DND-41 (cell line): ENCODE measurements at regions not wholly inside any gene's neighbourhood (a gene's known extent, or its start where the extent isn't known, plus 50 kb on each side); places are given as distances from the start of the nearest gene placed in this dataset.

Source experiments
- EZH2 ChIP-seq: IDR thresholded peaks from 3 replicates; pipeline ENCODE4 v1.6.1; 2012; ENCODE audit warnings: borderline replicate concordance, low read depth, mild to moderate bottlenecking, moderate library complexity, low read length, inconsistent platforms; ENCODE audit not compliant: severe bottlenecking
- TF ChIP-seq, protein P1 (sequence below): IDR thresholded peaks from 2 replicates; pipeline ENCODE4 v1.5.1; 2012; ENCODE audit warnings: borderline replicate concordance, low read length, moderate library complexity, mild to moderate bottlenecking; ENCODE audit not compliant: poor library complexity, severe bottlenecking; ENCODE audit errors: extremely low read depth

DNA sequence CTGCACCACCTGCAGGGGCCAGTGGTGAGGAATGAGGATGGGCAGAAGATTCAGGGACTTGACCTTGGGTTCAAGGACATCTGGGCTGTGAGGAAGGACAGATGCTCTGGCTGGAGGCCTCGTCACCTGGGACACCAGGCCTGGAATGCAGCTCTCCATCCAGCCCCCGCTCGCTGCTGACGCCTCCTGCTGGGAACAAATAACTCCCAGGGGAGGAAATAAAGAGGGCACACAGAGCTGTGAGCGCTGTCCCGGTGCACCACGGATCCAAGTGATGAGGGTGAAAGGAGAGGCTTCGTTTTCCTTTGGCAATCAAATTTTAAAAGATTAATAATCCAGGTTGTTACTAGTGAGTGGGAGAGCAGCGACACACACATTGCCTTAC is 368.0 kb upstream of the MYT1L start:
- TF ChIP-seq, protein P1, sequence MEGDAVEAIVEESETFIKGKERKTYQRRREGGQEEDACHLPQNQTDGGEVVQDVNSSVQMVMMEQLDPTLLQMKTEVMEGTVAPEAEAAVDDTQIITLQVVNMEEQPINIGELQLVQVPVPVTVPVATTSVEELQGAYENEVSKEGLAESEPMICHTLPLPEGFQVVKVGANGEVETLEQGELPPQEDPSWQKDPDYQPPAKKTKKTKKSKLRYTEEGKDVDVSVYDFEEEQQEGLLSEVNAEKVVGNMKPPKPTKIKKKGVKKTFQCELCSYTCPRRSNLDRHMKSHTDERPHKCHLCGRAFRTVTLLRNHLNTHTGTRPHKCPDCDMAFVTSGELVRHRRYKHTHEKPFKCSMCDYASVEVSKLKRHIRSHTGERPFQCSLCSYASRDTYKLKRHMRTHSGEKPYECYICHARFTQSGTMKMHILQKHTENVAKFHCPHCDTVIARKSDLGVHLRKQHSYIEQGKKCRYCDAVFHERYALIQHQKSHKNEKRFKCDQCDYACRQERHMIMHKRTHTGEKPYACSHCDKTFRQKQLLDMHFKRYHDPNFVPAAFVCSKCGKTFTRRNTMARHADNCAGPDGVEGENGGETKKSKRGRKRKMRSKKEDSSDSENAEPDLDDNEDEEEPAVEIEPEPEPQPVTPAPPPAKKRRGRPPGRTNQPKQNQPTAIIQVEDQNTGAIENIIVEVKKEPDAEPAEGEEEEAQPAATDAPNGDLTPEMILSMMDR: no peak
- TF ChIP-seq EZH2: no peak
